ENCODE measurements at regions not wholly inside any gene's neighbourhood (a gene's known extent, or its start where the extent isn't known, plus 50 kb on each side); places are given as distances from the start of the nearest gene placed in this dataset.

DNA sequence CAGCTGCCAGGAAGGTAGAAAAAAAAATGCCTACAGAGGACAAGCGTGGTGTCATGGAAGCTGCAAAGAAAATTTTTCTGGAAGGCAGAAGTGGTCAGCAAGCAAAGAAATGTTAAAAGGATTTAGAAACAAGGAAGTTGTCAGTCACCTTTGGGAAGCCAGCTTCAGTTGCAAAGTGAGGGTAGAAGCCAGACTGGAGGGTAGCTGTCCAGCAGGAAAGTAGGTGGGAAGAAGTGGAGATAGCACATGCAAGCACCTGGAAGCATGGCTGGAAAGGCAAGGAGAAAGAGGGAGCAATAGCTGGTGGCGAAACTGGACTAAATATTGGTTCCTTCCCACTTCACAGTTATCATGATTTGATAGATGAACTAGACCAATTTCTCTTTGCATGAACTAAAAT, 54.3 kb downstream of the ADRB2 start:
- H3K4me1 ChIP-seq (ENCODE audit: insufficient read depth, low read length), result no peaks in the 10 kb centered on the region
- no peaks in the 10 kb centered on the region for H4K20me1 ChIP-seq (ENCODE audit: insufficient read depth, low read length)
- ChIA-PET POLR2A (no interaction called here), CTCF (ENCODE audit: low intra/inter-chr PET ratio, low total read pairs) (no interaction called here)
- no peak overlapping the region for H2AFZ ChIP-seq (ENCODE audit: low read length)
- H3K4me3 ChIP-seq (replicated peaks in 1 of 3; ENCODE audit: insufficient read depth in 1 of 3, low read depth in 2 of 3, low read length in 3 of 3), result no peak overlapping the region
- WGBS (ENCODE audit: low lambda C conversion rate), result 0% methylated on average over 2 of the region's 2 CpGs
- intact Hi-C loops (cut with micrococcal nuclease; ENCODE audit: unreplicated experiment) (no loop called here), in situ Hi-C loops (cut with HindIII; ENCODE audit: extremely low pct_ligation_motif_present, low pct_unique_long_range_greater_than_20kb) (no loop called here)
- ATAC-seq, result no peak
- FAIRE-seq, result no peak
- DNase-seq (ENCODE audit: low spot score), result no peak
- no peak for TF ChIP-seq ZNF143 (CRISPR knock-in tag; IDR thresholded peaks at IDR 0.05)
- TF ChIP-seq, protein P1, sequence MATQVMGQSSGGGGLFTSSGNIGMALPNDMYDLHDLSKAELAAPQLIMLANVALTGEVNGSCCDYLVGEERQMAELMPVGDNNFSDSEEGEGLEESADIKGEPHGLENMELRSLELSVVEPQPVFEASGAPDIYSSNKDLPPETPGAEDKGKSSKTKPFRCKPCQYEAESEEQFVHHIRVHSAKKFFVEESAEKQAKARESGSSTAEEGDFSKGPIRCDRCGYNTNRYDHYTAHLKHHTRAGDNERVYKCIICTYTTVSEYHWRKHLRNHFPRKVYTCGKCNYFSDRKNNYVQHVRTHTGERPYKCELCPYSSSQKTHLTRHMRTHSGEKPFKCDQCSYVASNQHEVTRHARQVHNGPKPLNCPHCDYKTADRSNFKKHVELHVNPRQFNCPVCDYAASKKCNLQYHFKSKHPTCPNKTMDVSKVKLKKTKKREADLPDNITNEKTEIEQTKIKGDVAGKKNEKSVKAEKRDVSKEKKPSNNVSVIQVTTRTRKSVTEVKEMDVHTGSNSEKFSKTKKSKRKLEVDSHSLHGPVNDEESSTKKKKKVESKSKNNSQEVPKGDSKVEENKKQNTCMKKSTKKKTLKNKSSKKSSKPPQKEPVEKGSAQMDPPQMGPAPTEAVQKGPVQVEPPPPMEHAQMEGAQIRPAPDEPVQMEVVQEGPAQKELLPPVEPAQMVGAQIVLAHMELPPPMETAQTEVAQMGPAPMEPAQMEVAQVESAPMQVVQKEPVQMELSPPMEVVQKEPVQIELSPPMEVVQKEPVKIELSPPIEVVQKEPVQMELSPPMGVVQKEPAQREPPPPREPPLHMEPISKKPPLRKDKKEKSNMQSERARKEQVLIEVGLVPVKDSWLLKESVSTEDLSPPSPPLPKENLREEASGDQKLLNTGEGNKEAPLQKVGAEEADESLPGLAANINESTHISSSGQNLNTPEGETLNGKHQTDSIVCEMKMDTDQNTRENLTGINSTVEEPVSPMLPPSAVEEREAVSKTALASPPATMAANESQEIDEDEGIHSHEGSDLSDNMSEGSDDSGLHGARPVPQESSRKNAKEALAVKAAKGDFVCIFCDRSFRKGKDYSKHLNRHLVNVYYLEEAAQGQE (IDR thresholded peaks at IDR 0.05; ENCODE audit: borderline replicate concordance in 1 of 2, low read depth in 1 of 2, low read length in 2 of 2), result peak in 1 of 2 experiments; percentile 20; a peak in 1 of 4 replicates
- H3K9ac ChIP-seq (ENCODE audit: insufficient read depth, low read depth, low read length), result no peak overlapping the region
- no TSS peak for BruUV-seq (replicated peaks)
- H3K27me3 ChIP-seq (ENCODE audit: control insufficient read depth in 1 of 2, insufficient read depth in 2 of 2, low read length in 2 of 2), result no peaks in the 10 kb centered on the region
- H3K79me2 ChIP-seq (ENCODE audit: insufficient read depth, low read length), result no peaks in the 10 kb centered on the region
- H3K4me2 ChIP-seq (ENCODE audit: low read depth, low read length), result no peak overlapping the region
- no peak overlapping the region for H3K27ac ChIP-seq (ENCODE audit: extremely low read length, insufficient read depth, low read length)
- H3K9me3 ChIP-seq (ENCODE audit: low read length), result no peaks in the 10 kb centered on the region
- no peaks in the 10 kb centered on the region for H3K36me3 ChIP-seq (replicated peaks in 1 of 2; ENCODE audit: control insufficient read depth in 1 of 2, insufficient read depth in 2 of 2, low read length in 2 of 2)

DNA sequence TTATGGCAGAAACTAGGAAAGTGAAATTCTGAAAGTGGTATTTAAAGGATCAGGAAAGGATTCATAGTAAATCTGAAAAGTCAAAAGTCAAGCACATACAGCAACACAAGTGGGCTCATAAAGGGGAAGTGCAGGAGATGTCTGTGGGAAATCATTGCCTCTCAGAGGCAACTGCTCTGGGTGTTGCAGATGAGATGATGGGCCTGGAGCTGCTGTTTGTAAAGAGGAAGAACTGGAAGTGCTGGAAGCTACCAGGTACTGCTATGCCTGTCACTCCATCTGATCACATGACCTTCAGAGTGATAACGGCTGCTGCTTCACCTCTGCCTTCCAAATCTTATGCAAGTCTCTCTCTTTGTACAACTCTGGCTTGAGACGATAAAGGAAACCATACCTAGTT, 55.9 kb downstream of the ADRB2 start:
- H2AFZ ChIP-seq (ENCODE audit: low read length), result no peak overlapping the region
- no peaks in the 10 kb centered on the region for H3K79me2 ChIP-seq (ENCODE audit: insufficient read depth, low read length)
- no peak overlapping the region for H3K27ac ChIP-seq (ENCODE audit: extremely low read length, insufficient read depth, low read length)
- BruUV-seq (replicated peaks), result no TSS peak
- no peaks in the 10 kb centered on the region for H4K20me1 ChIP-seq (ENCODE audit: insufficient read depth, low read length)
- no peak for ATAC-seq
- no peaks in the 10 kb centered on the region for H3K36me3 ChIP-seq (replicated peaks in 1 of 2; ENCODE audit: control insufficient read depth in 1 of 2, insufficient read depth in 2 of 2, low read length in 2 of 2)
- H3K9ac ChIP-seq (ENCODE audit: insufficient read depth, low read depth, low read length), result no peak overlapping the region
- no peak for DNase-seq (ENCODE audit: low spot score)
- 0% methylated on average over 2 of the region's 2 CpGs for WGBS (ENCODE audit: low lambda C conversion rate)
- FAIRE-seq, result no peak
- CTCF ChIA-PET (ENCODE audit: low intra/inter-chr PET ratio, low total read pairs), result no interaction called here
- no peaks in the 10 kb centered on the region for H3K4me1 ChIP-seq (ENCODE audit: insufficient read depth, low read length)
- H3K4me3 ChIP-seq (replicated peaks in 1 of 3; ENCODE audit: insufficient read depth in 1 of 3, low read depth in 2 of 3, low read length in 3 of 3), result no peak overlapping the region
- intact Hi-C loops (cut with micrococcal nuclease; ENCODE audit: unreplicated experiment) (no loop called here), in situ Hi-C loops (cut with HindIII; ENCODE audit: extremely low pct_ligation_motif_present, low pct_unique_long_range_greater_than_20kb) (no loop called here)
- no peaks in the 10 kb centered on the region for H3K9me3 ChIP-seq (ENCODE audit: low read length)
- no peaks in the 10 kb centered on the region for H3K27me3 ChIP-seq (ENCODE audit: control insufficient read depth in 1 of 2, insufficient read depth in 2 of 2, low read length in 2 of 2)
- POLR2A ChIA-PET, result no interaction called here
- H3K4me2 ChIP-seq (ENCODE audit: low read depth, low read length), result no peak overlapping the region
- TF ChIP-seq, protein P2, sequence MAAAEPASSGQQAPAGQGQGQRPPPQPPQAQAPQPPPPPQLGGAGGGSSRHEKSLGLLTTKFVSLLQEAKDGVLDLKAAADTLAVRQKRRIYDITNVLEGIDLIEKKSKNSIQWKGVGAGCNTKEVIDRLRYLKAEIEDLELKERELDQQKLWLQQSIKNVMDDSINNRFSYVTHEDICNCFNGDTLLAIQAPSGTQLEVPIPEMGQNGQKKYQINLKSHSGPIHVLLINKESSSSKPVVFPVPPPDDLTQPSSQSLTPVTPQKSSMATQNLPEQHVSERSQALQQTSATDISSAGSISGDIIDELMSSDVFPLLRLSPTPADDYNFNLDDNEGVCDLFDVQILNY (CRISPR knock-in tag; conservative IDR thresholded peaks at IDR 0.05), result no peak
- no peak for TF ChIP-seq ZC3H13 (CRISPR knock-in tag; IDR thresholded peaks at IDR 0.05)
- TF ChIP-seq, protein P3, sequence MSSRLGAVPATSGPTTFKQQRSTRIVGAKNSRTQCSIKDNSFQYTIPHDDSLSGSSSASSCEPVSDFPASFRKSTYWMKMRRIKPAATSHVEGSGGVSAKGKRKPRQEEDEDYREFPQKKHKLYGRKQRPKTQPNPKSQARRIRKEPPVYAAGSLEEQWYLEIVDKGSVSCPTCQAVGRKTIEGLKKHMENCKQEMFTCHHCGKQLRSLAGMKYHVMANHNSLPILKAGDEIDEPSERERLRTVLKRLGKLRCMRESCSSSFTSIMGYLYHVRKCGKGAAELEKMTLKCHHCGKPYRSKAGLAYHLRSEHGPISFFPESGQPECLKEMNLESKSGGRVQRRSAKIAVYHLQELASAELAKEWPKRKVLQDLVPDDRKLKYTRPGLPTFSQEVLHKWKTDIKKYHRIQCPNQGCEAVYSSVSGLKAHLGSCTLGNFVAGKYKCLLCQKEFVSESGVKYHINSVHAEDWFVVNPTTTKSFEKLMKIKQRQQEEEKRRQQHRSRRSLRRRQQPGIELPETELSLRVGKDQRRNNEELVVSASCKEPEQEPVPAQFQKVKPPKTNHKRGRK (CRISPR knock-in tag; IDR thresholded peaks at IDR 0.05), result no peak
- no peak for TF ChIP-seq IRF2 (CRISPR knock-in tag; IDR thresholded peaks at IDR 0.05)
- TF ChIP-seq ZSCAN9 (CRISPR knock-in tag; IDR thresholded peaks at IDR 0.05; ENCODE audit: borderline replicate concordance), result no peak
- TF ChIP-seq PTBP1 (IDR thresholded peaks at IDR 0.05; ENCODE audit: low read depth, low read length, poor library complexity, severe bottlenecking), result no peak
- no peak for TF ChIP-seq ZBTB42 (CRISPR knock-in tag; IDR thresholded peaks at IDR 0.05)
- no peak for TF ChIP-seq ZNF790 (CRISPR knock-in tag; IDR thresholded peaks at IDR 0.05; ENCODE audit: borderline replicate concordance)

Measured in HepG2 (cell line).